NCI-H345 treated with DMSO at 0.1 percent for 48 hours (cell line): ENCODE measurements at regions not wholly inside any gene's neighbourhood (a gene's known extent, or its start where the extent isn't known, plus 50 kb on each side); places are given as distances from the start of the nearest gene placed in this dataset.

Experiments used
- DNase-seq: peaks from one replicate; lab custom pipeline; 2025; ENCODE audit not compliant: unreplicated experiment; lab: John Stamatoyannopoulos, UW

- DNase-seq = no peak
Measured at GRCh38 chr3:106018929-106019550, 150.2 kb upstream of the CBLB start.

GRCh38 chr3:106022913-106023312, 154.1 kb upstream of the CBLB start:
- no peak for DNase-seq

GRCh38 chr3:106025151-106025722, 156.4 kb upstream of the CBLB start:
- DNase-seq = peak; percentile 5

DNA sequence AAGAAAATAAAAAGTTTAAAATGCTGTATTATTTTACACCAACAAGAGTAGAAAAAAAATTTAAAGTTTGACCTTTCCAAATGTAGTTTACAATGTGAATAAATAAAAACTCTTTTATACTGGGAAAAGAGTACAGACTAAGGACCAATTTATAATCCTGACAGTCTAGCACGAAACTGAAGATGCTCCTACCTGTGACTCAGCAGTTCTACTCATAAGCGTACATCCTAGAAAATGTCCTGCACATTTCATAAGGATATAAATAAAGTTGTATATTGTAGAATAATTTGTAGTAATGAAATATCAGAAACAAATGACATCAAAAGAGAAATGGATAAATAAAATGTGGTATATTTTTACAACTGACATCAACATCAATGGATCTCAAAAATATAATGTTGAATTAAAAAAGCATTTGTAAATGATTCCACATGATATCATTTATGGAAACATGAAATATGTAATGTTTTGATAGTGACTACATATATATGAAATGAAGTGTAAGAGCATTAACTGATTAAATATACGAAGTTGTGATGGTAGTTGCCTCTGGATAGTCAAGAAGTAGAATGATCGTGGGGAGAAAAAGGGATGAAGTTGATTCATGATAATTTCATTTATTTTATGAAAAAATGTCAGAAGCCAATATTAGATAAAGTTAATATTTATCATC, 161.3 kb upstream of the CBLB start:
- DNase-seq = no peak

GRCh38 chr3:106030627-106030963, 161.8 kb upstream of the CBLB start:
- DNase-seq = no peak

DNA sequence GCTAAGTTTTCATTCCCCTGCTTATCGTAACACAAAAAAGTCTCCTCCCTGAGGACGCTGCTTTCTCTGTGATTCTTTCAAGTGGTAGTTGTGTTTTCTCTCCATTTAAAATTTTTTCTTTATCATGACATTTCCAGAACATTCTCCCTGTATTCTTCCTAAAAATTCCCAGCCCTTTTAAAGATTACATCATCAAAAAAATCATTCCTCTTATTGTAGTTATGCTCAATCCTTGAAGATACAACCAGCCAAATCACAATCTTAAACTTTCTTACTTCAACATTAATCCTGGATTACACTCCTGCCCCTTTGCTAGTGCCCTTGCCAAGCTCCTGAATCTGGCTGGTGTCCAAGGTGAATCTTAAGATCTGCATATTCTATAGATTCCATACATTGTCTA, 163.7 kb upstream of the CBLB start:
- DNase-seq = no peak

GRCh38 chr3:106033654-106034053, 164.8 kb upstream of the CBLB start:
- no peak for DNase-seq

GRCh38 chr3:106034313-106034712, 165.5 kb upstream of the CBLB start:
- DNase-seq = no peak

GRCh38 chr3:106035619-106036018, 166.8 kb upstream of the CBLB start:
- DNase-seq = no peak

DNA sequence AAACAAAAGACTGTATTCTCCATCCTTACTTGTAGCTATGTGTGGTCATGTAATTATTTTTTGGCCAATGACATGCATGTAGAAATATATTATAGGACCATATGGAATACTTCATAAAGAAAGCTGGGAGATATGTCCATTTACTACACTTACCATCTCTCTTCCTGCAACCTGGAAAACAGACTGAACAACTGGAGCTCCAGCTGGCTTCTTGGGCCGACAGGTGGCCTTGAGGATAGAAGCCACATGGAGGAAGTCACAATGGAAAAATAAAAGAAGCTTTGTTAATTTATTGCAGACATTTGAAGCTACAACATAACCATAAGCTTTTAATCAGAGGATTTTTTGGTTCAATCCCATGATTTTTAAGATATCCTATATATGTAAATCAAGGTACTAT, 167.9 kb upstream of the CBLB start:
- DNase-seq = no peak

- DNase-seq = no peak
Measured at GRCh38 chr3:106047221-106047620, 178.4 kb upstream of the CBLB start.

DNA sequence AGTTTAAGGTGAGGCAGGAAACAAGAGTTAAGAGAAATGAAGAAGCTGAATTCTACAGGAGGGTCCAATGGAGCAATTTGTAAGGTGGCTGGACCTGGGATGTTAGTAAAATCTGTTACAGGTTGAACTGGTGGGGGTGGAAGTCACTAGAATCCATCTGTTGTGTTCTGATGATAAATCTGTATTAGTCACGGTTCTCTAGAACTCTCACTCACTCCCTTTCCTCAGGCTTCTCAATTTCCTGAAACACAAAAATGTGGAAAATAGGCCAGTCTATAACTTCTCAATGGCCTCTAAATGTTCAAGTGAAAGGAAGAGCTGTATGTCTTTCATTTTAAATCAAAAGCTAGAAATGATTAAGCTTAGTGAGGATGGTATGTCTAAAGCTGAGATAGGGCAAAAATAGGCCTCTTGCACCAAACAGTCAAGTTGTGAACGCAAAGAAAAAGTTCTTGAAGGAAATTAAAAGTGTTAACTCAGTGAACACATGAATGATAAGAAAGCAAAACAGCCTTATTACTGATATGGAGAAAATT, 180.2 kb upstream of the CBLB start:
- DNase-seq = no peak

- DNase-seq = no peak
Measured at GRCh38 chr3:106049821-106050220, 181.0 kb upstream of the CBLB start.

DNA sequence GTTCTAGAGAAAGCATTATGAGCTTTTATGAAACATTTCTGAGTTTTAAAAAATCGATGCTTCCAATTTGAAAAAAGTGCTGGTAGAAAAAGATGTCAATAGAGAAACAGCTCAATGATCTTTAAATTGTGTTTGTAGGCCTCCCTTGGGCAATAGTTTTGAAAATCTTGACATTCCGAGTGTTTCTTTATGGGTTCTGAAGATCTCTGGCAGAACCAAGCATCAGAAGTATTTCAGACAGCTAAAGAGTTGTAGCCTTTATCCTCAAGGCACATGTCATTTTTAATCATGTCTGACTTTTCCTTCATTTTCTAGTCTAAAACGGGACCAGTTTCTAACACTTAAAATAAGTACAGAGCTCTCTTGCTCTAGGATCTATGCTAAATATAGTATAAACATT, 188.1 kb upstream of the CBLB start:
- no peak for DNase-seq

- no peak for DNase-seq
Measured at GRCh38 chr3:106058475-106058874, 189.7 kb upstream of the CBLB start.

- no peak for DNase-seq
Measured at GRCh38 chr3:106059953-106060517, 191.2 kb upstream of the CBLB start.

DNA sequence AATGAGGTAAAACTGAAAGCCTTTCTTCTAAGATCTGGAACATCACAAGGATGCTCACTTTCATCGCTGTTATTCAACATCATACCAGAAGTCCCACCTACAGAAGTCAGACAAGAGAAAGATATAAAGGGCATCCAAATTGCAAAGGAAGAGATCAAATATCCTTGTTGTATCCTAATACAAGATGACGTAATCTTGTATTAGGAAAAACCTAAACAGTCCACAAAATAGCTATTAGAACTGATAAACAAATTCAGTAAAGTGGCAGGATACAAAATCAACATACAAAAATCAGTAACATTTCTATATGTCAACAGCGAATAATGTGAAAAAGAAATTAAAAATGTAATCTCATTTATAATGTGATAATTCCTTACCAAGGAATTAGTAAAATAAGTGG, 195.1 kb upstream of the CBLB start:
- DNase-seq = no peak

- DNase-seq = no peak
Measured at GRCh38 chr3:106065831-106066230, 197.0 kb upstream of the CBLB start.

GRCh38 chr3:106067711-106068110, 198.9 kb upstream of the CBLB start:
- no peak for DNase-seq

DNA sequence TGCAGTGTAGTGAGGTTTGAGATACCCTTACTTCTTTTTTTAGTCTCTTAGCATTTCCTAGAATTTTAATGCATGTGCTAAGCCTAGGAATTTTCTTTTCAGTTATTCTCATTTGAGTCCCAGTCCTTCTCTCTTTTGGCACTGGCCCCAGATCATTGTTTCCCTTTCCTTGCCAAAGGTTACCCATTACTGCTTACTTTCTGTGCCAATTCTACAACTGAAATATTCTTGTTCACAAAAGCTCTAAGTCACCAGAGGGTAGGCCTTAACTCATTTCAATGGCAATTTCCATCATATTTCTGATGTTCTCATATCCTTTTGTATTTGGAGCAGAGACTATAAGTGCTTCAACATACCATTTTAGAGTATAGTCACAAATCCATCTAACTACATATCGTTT, 199.6 kb upstream of the CBLB start:
- DNase-seq = no peak

GRCh38 chr3:106068795-106069194, 200.0 kb upstream of the CBLB start:
- no peak for DNase-seq

GRCh38 chr3:106070187-106070586, 201.4 kb upstream of the CBLB start:
- DNase-seq = no peak
